ENCODE measurements at regions not wholly inside any gene's neighbourhood (a gene's known extent, or its start where the extent isn't known, plus 50 kb on each side); places are given as distances from the start of the nearest gene placed in this dataset.

DNA sequence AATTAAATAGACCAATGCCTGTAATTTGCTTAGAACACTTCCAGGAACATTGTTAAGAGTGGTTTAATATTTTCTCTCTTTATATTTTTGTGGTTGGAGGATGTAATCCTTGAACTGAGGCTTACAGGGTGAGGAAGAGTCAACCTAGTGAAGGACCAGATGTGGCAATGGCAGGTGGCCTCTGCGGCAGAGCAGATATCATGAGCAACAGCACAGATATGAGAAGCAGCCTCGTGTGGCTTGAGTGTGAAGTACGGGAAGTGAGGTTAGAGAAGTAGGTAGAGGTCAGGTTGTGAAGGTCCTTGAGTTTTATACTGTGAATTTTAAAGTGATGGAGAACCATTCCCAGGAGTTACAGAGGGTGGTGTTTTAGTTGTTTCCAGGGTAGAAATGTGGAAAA is 417.6 kb upstream of the SUCLG2 start:
- no peak for TF ChIP-seq POLR2A (IDR thresholded peaks at IDR 0.05)
- no peak for TF ChIP-seq CTCF (IDR thresholded peaks at IDR 0.05)
- TF ChIP-seq POLR2AphosphoS5 (IDR thresholded peaks at IDR 0.05; ENCODE audit: insufficient read depth in 1 of 2, low read depth in 1 of 2): no peak

Data from vagina (tissue), 2 donors.